ENCODE measurements at regions not wholly inside any gene's neighbourhood (a gene's known extent, or its start where the extent isn't known, plus 50 kb on each side); places are given as distances from the start of the nearest gene placed in this dataset.
"Not testable (repeated sequence)": the region's sequence is repeated elsewhere in the genome, so short reads cannot be mapped to it uniquely, and the experiment has no call there.

DNA sequence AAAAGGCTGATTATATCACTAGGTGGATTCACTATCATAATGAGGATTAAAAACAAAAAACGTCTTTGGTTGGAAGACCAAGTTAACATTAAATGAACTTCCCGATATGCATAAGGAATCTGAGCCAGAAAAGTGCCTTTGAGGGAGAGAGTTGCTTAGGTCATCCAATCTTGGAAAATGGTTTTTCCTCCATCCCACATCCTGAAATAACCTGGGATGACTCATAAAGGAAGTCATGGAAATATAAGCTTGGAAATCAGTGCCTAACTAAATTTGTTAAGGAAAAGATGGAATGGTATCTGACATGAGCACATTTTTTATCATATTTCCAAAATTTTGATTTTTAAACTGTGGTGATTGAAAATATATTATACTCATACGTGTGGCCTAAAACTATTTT lies 66.0 kb downstream of the KBTBD8 start:
- DNase-seq = no peak

DNA sequence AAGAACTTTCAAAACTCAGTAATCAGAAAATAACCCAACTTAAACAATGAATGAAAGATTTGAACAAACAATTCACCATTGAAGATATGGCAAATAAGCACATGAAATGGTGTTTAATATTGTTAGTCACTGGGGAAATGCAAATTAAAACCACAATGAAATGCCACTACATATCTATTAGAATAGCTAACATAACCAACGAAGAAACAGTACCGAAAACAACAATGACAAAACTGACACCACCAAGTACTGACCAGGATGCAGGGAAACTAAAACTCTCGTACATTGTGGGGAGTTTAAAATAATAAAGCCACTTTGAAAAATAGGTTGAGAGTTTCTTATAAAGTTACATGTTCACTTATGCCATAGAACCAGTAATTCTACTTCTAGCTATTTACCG lies 69.1 kb downstream of the KBTBD8 start:
- DNase-seq = no peak

- not testable (repeated sequence) for DNase-seq
Observed at GRCh38 chr3:67072640-67073039, 74.5 kb downstream of the KBTBD8 start.

DNA sequence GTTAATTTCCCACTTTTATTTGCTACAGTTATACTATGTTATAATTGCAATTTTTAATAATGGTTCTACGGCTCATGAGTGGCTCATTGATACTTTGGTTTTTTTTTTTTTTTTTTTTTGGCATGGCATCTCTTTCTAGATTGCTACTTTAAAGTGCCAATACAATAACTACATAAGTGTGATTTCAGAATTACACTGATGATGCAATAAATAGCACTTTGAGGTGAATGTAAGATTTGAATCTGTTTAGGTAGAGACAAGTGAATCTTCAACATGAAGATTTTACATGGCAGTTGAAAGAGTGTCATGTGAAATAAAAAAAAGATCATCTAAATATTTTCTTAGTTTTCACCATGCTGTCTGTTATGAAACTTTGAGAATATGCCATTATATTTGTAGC lies 75.7 kb downstream of the KBTBD8 start:
- no peak for DNase-seq

- no peak for DNase-seq
Observed at GRCh38 chr3:67075295-67075694, 77.2 kb downstream of the KBTBD8 start.

DNA sequence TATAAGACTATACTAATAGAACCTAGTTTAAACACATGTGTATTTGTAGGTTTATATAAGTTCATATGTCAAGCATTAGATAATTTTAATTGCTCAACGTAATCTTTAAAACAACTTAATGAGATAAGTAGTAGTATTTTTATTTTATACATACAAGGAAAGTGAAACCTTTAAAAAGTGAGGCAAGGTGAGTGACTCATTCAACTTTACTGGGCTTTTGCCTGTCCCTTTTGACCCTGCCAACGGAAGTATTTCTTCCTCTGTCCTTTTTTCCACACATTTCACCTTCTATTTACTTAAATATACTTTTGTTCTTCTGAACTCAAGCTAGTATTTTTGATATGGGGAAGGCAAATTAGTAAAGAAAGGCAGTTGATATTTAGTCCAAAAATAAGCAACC lies 78.5 kb downstream of the KBTBD8 start:
- no peak for DNase-seq

GRCh38 chr3:67077656-67078055 lies 79.5 kb downstream of the KBTBD8 start:
- no peak for DNase-seq

DNA sequence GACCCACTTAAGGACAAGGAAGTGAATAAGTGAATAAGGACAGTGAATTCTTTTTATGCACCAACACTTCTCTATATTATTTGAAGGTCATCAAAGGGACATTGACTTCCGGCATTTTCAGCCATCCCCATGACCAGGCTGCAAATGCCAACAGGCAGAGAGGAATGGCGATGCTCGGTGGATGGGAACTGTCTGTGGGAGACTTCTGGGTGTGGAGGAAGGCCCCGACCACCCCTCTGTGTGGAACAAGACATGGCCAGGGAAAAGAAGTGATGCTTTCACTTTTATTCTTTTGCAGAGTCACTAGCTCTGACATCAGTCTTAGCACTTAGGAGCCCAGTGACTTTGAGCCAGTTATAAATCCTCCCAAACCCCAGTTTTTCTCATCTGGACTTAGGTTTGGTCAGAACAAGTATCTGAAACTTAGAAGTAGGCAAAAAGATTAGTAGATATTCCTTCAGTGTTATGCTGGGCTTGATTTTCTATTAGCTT lies 84.5 kb downstream of the KBTBD8 start:
- DNase-seq = no peak

- DNase-seq = peak in 2 of 3 donors; percentile 15 to 28
Observed at GRCh38 chr3:67083277-67083676, 85.2 kb downstream of the KBTBD8 start.

- no peak for DNase-seq
Observed at GRCh38 chr3:67087788-67088187, 89.7 kb downstream of the KBTBD8 start.

DNA sequence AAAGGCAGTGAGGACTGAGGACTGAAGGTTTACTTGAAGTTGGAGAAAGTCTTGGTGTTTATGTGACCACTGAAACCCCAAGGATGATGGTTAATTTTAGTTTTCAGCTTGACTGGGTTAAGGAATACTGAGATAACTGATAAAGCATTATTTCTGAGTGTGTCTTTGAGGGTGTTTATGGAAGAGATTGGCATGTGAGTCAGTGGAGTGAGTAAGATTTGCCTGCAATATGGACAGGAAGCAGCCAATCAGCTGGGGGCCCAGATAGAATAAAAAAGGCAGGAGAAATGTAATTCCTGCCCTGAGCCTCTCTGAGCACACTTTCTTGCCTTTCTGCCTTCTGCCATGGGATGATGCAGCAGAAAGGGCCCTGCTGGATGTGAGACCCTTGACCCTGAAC lies 92.4 kb downstream of the KBTBD8 start:
- no peak for DNase-seq

- DNase-seq = no peak
Observed at GRCh38 chr3:67093305-67093704, 95.2 kb downstream of the KBTBD8 start.

- DNase-seq = no peak
Observed at GRCh38 chr3:67094167-67094566, 96.1 kb downstream of the KBTBD8 start.

GRCh38 chr3:67094774-67095173 lies 96.7 kb downstream of the KBTBD8 start:
- DNase-seq = no peak

DNA sequence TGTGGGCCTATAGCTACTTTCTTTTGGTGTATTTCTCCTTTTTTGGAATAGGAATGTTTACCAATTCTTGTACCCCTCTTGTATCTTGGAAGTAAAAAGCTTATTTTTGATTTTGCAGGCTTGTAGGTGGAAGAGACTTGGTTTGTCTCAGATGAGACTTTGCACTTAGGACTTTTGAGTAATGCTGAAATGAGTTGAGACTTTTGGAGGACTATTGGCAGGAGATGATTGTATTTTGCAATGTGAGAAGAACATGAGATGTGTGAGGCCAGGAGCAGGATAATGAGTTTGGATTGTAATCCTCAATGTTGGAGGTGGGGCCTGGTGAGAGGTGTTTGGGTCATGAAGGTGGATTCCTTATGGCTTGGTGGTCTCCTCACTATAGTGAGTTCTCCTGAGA lies 106.3 kb downstream of the KBTBD8 start:
- no peak for DNase-seq

DNA sequence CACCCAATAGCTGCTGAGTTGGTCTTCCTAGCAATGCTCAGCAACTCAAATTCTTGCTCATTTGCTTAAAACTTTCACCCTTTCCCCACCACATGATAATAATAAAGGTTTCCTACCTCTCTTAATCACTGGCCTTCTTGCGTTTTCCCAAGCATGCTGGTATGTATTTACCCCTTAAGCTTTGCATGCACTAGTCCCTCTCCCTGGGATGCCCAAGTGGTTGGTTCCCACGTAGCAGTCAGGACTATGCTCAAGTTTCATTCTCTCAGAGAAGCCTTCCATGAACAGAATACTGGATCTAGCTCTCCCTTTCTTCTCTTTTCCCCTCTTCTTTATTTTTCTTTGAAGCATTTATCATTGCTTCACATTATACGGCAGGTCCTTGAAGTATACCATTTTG lies 108.8 kb downstream of the KBTBD8 start:
- no peak for DNase-seq

- DNase-seq = peak; percentile 31 to 54 (median 34)
Observed at GRCh38 chr3:67109651-67110204, 111.6 kb downstream of the KBTBD8 start.

DNA sequence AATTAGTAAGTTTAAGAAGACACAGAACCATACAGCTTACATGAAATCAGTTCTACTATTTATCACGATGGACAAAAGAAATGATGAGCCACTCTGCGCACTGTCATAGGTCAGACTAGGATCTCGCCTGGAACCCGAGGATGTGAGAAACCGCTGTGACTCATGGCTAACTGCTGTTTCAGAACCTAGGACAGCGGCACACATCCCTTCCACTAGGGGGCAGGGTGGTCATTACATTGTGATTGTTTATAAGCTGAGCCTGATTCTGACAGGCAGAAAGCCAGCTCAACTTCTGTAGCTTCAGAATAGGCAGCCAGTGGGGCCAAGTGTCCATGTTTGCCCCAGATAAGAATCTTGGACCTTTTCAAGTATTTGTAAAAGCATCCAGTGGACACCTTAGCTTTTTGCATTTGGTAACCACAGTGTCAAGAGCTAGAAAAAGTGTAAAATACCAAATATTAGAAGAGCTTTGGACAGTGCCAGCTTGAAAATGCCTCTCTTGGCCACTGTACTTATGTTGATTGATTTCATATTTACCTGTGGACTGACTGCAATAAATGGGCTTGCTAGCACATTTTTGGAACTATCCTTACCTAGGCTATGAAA lies 115.8 kb downstream of the KBTBD8 start:
- DNase-seq = peak; percentile 87 to 94 (median 90)

GRCh38 chr3:67118122-67118521 lies 120.0 kb downstream of the KBTBD8 start:
- no peak for DNase-seq

DNA sequence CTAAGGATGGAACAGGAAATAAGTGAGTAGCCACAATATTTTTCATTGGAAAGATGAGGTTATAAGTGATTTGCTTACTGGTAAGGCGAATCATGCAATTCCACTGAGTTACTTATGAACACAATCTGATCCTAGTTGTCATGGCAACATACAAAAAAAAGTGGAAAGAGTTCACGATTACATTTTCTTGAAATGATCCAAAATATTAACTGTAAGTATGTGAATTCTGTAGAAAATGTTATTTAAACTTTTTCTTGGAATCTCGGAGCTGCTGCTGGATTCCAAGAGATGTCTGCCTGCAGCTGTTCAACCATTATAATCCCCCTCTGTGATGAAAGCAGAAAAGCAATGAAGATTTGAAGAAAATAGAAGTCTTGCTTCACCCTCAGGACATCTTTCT lies 120.5 kb downstream of the KBTBD8 start:
- no peak for DNase-seq

DNA sequence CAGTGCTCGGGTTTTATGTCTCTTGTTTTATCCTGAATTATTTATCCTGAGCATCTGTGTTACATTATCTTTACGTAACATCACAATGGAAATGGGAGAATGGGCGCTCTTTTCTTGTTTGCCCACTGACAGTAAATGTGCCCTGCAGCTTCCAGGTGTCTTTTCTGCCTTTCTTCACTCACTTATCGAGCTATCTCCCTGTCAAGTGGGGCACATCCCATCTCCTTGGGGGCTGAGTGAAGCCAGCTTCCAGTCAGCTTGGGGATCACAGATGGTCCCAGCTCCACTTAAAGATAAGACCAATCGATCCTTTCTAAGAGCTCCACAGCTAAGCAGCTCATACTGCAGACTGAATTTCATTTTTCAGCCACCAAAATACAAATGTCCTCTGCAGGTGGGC lies 125.8 kb downstream of the KBTBD8 start:
- no peak for DNase-seq

DNA sequence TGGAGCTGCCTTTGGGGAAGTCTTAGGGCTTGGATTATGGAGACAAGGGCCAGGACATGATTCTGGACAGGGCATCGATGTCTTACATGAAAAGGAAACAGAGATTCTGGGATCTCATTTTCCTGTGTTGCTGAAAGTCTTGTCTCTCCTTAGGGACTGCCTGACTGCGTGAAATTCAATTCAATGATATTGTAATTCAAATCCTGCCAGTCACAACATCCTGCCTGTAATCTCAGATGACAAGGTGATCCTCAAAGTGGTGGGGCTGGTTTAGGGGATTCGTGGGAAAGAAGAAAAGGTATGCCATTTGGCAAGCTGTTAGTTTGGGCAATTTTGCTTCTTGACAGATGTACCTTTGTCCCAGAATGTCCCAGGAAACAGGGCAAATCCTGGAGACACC lies 129.1 kb downstream of the KBTBD8 start:
- DNase-seq = no peak

DNA sequence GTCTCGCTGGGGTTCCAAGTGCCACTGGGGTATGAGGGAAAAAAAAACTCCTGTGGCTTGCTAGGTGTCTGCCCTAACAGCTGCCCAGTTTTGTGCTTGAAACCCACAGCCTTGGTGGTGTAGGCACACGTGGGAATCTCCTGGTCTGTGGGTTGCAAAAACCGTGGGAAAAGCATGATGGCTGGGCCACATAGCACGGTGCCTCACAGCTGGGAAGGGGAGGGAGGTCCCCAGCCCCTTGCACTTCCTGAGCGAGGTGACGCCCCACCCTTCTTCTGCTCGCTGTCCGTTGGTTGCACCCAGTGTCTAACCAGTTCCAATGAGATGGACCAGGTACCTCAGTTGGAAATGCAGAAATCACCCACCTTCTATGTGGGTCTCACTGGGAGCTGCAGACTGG lies 144.3 kb downstream of the KBTBD8 start:
- no peak for DNase-seq

- DNase-seq = no peak
Observed at GRCh38 chr3:67145738-67146137, 147.6 kb downstream of the KBTBD8 start.

- no peak for DNase-seq
Observed at GRCh38 chr3:67154429-67154828, 156.3 kb downstream of the KBTBD8 start.
